ENCODE measurements at regions not wholly inside any gene's neighbourhood (a gene's known extent, or its start where the extent isn't known, plus 50 kb on each side); places are given as distances from the start of the nearest gene placed in this dataset.

DNA sequence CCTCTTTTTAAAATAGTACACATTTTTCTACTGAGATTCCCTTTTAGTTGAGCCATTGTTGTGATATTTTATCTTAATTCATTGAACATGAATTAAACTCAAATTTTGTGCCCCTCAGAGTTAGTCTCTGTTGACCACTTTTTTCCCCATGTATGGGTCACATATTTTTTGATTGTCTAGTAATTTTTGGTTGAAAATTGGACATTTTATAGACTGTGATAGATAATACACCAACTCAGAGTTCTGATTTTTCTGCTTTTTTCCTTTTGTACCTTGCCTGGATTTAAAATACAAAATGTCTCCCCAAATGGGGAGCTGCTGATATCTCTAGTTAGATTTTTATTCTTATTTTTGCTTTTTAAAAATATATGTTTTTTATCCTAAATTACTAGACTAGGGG lies 291.8 kb upstream of the CITED2 start:
- FAIRE-seq = no peak

DNA sequence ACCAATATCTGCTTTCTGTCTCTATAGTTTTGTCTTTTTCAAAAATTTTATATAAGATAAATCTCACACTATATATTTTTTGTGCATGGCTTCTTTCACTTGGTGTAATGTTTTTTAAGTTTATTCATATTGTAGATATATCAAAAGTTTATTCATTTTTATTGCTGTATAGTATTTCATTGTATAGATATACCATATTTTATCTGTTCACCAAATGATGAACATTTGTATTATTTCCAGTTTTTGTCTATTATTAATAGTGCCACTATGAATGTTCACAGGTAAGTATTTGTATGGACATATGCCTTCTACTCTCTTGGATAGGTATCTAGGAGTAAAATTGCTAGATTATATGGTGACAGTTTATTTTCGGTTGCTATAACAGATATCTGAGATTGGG lies 289.5 kb upstream of the CITED2 start:
- DNase-seq (ENCODE audit: insufficient read length, low spot score) (no peak), FAIRE-seq (no peak)

More for the DNA sequence above, 291.8 kb upstream of the CITED2 start:
- no peak for DNase-seq (ENCODE audit: insufficient read length, low spot score)

DNA sequence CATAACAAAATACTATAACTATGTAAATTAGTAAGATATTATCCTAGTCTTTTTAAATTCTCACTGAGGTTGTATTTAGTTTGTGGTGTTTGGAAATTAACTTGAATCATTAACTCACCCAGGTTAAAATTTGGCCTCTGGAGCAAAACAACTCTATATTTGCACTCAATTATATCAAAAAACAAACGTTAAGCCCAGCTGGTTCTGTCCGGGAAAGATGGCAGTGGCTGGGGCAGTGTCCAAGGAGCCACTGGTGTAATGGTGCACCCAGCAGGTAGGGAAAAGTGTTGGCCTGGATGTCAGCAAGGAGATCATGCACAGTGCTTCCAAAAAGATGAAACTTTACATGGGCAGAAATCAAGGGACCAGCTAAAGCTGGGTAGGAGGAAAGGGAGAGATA lies 285.3 kb upstream of the CITED2 start:
- DNase-seq (ENCODE audit: insufficient read length, low spot score) = no peak
- FAIRE-seq = no peak

DNA sequence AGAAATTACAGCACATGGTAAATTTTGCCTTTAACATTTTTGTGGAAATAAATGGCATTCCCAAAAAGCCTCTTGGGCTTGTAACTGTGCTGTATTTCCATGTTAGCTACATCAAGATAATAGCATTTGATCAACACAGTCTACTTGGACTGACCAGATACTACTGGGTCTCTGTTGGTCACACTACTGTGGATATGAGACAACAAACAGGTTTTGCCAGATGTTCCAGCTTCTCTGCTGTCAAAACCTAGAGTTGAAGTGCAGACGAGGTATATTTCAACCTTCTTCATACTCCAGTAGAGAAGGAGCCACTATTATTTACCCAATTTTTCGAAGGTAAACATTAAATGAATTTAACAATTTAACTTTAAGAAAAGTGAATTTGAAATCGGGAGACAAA lies 284.7 kb upstream of the CITED2 start:
- no peak for FAIRE-seq

DNA sequence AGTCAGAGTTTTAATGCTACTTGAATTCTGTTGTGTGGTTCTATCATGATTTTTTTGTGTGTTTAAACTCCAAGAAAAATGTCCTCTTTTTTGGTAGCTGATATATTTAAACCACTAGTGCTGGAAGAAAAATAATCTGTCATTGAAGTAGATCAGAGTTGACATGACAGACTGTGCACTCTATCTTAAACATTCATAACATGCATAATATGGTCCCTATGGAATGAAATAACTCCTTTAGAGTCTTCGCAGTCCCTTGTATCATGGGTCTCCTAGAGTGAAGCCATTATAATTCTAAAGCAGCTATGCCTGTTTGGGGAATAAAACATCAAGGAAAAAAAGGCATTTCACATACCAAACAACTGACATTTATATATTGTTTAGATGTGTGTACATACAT lies 282.7 kb upstream of the CITED2 start:
- no peak for DNase-seq (ENCODE audit: insufficient read length, low spot score)
- FAIRE-seq = no peak

More for the DNA sequence above, 284.7 kb upstream of the CITED2 start:
- DNase-seq (ENCODE audit: insufficient read length, low spot score) = no peak

DNA sequence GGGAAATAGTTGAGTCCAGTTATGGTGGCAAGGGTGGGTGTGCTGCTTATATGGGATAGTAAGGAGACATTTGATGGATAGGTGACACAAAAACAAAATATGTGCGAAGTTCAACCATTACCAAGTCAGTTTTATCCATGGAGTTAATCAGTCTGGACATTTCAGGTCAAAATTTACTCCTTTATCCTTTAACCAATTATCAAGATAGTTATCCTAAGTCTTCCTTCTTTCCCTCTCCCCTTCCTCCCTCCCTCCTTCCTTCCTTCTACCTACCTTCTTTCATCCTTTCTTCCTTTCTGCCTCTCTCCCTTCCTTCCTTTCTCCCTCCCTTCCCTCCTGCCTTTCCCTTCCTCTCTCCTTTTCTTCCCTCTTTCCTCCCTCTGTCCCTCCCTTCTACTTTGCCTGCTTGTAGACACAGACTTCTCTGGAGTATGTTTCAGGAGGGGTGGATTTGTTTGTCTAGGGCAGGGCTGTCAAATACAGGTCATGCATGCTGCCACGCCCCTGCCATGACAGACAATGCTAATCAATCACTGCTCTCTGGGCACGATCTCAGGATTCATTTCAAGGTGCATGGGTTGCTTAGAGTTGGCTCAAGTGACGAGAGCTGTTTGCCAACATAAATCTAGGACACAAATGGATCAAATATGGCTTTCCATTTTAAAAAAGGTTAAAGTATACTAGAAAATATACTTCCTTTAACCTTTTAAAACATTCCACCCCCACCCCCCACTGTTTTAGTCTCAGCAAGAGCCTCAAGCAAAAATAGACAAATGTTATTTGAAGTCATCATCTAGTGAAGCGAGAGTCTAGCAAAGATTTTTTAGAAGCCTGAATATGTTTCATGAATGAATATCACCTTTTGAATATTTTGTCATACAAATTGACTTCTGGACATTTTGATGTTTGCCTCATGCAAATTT lies 281.6 kb upstream of the CITED2 start:
- FAIRE-seq = no peak
- DNase-seq (ENCODE audit: insufficient read length, low spot score) = no peak

DNA sequence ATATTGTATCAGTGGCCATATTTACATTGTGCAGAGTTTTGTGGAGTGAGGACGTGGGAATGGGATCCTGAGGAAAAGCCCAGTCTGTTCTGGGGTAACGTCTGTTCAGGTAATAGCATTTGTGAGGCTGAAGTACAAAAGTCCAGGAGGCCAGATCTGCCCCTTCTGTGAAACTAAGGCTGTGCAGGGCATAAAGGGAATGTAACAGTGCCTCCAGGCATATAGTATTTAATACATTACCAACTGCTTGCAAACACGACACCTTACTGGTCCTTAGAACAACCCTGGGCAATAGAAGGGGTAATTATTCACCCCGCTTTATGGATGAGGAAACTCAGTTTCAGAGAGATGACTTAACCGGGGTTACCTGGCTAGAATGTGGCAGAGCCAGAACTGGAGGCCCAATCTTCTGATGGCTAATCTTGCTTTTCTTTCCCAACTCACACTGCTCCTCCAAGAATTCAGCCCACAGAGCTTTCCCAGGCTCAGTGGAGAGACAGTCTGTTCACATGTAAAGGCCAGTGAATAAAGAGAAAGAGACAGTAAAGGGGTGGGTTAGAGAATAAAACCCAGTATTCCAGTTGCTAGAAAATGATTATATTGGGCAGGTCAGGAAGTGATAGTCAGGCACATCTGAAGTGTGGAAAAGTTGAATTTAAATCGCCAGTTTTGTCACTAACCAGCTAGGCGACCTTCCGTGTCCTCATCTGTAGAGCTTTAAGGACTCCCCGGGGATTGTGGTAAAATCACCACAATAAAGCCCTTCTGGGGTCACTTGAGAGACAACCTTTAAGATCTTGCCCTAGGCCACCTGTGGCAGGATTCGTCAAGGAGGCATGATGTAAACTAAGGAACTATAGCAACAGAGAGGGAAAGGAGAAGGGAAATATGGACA lies 280.7 kb upstream of the CITED2 start:
- FAIRE-seq = no peak

DNA sequence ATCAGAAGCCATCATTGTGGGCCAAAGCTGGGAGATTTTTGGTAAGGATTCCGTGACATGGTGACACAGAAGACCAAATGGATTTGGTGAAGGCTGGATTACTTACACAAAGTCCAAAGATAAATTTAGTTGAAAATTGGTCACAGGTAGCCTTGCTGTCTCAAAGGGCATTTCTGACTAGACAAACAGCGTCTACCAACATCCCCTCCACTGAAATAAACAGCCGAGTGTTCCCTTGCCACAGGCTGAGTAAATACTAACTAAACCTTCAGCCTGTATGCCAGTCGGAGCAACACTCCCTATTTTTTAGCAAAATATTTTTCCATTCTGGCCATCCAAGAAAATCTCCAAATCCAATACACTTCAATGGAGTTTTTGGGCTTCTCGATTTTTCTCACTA lies 279.9 kb upstream of the CITED2 start:
- DNase-seq (ENCODE audit: insufficient read length, low spot score) = no peak
- no peak for FAIRE-seq

More for the DNA sequence above, 280.7 kb upstream of the CITED2 start:
- no peak for DNase-seq (ENCODE audit: insufficient read length, low spot score)

DNA sequence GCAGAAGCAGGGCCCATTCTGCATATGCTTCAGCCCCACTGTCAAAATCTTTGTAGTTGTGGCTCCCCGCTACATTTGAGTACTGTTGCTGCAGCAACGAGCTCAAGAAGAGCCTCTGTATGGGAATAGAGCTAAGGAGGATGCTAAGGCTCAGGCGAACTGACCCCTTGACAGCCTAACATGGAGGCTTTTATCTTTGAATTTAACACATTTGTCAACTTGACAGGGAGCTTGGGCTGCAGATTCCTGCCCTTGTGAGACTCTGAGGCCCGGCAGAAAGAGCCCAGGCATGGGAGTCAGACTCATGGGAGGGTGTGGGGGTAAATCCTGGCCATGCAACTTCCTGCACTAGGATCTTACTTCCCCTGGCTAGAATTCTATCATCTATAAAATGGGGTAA lies 278.7 kb upstream of the CITED2 start:
- no peak for DNase-seq (ENCODE audit: insufficient read length, low spot score)
- FAIRE-seq = no peak

DNA sequence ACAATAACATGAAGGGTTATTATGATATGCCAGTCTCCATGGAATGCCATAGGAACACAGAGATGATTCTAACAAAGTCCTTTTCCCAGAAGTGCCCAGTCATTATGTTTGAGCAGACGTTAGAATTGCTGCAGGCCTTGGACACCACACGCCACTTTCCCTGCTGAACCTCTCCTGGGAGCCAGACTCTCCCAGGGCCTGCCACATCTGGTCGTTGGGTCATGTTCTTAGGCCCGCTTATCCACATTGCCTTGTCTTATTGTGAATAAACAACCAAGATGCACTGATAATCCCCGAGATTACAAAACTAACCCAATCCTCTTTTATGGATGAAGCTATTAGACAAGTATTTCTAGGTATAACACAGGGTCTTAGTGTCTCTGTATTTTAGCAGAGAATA lies 276.5 kb upstream of the CITED2 start:
- FAIRE-seq (no peak), DNase-seq (ENCODE audit: insufficient read length, low spot score) (no peak)

DNA sequence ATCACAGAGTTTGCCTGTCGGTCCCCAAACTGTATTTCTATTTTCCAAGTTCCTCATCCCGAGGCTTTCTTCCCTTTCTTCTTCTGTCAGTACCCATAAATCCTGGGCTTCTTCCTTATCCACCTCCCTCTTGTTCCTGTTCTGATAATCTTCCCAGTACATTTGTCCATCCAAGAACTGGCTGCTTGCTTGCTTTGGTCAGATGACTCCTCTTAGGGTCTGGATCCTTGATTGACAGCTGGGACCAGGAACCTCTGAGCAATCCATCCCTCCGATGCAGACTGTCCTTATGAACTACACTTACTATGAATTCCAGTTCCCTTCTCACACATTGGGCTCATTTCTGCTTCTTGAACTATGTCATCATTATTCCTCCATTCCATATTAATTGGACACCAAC lies 275.3 kb upstream of the CITED2 start:
- FAIRE-seq = no peak
- DNase-seq (ENCODE audit: insufficient read length, low spot score) = no peak

DNA sequence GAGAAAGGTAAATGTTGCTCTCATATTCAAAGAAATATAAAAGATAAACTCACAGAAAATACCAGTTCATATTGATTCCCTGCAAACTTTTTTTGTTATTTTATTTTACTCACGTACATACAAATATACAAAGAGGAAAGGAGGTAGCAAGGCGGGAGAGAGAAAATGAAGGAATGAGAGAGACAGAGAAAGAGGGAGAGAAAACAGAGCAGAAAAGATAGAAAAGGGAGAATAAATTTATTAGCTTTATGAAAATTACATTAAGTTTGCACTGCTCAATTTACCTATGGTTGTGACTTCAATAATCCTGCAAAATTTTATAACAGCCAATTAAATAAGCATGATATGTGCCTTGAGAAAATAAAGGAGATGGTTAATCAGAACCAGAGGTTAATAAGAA lies 274.7 kb upstream of the CITED2 start:
- FAIRE-seq = no peak
- DNase-seq (ENCODE audit: insufficient read length, low spot score) = no peak

DNA sequence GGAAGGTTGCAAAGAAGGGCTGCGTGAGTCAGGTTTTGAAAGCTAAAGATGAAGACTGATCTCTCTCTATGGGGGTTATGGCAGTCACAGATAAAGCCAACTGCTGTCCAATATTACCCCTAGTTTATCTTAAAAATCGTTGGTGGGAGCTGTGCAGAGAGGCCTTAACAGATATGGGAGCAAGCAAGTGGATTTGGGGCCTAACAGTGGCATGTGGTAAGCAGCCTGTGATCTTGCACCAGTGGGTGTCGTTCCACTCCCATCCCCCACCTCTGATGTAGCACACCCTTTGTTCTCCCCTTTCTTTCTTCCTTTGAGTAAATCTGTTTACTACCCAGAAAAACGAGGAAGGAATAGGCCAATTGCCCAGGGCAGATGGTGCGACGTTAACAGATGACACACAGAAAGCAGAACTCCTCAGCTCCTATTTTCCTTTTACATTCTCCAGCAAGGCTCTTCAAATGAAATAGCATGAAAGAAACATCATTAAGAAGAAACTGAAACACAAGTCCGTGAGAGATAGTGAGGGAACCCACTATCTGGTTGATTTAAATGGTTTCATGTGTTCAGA lies 274.1 kb upstream of the CITED2 start:
- FAIRE-seq (no peak), DNase-seq (ENCODE audit: insufficient read length, low spot score) (no peak)

DNA sequence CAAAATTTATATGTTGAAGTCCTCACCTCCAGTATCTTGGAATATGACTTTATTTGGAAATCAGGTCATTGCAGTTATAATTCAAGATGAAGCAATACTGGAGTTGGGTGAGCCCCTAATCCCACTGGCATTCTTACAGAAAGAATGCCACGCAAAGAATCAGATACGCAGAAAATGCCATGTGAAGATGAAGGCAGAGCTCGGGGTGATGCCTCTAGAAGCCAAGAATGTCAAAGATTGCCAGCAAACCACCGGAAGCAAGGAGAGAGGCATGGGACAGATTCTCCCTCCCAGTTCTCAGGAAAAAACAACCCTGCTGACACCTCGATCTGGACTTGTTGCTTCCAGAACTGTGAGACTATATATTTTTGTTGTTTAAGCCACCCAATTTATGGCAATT lies 273.4 kb upstream of the CITED2 start:
- FAIRE-seq = no peak

DNA sequence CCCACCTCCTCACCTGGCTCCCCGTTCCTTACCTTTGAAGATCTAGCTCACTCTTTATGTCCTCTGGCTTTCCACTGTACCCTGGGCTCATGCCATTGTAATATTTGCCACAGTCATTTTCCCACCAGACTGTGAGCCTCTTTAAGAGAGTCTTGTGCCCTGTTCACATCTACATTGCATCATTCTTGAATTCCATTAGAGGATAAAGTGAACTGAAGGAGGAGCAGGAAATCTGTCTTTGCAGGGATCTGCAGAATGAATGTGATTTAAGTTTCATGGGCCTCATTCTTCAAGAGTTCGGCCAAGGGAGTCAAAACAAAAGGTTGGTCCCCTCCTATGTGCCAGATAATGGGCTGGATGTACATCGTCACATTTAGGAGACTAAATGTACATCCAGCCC lies 272.6 kb upstream of the CITED2 start:
- no peak for DNase-seq (ENCODE audit: insufficient read length, low spot score)
- FAIRE-seq = no peak

More for the DNA sequence above, 273.4 kb upstream of the CITED2 start:
- no peak for DNase-seq (ENCODE audit: insufficient read length, low spot score)

DNA sequence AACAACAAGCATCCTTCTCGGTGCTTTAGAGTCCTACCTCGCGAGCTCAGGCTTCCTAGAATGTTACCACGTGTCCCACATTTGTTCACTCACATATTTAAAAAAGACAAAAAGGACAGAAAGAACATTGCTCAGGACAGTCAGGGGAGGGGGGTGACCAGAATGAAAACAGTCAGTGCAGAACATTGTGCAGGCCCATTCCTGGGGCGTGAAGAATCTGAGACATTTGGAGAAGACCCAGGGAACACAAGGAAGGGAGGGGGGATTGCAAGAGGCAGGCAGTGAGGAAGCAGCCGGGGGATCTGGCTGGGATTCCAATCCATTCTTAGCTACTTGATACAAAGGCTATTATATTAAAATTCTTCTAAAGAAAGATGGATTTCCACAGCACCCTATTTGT lies 270.4 kb upstream of the CITED2 start:
- DNase-seq (ENCODE audit: insufficient read length, low spot score) (no peak), FAIRE-seq (no peak)

DNA sequence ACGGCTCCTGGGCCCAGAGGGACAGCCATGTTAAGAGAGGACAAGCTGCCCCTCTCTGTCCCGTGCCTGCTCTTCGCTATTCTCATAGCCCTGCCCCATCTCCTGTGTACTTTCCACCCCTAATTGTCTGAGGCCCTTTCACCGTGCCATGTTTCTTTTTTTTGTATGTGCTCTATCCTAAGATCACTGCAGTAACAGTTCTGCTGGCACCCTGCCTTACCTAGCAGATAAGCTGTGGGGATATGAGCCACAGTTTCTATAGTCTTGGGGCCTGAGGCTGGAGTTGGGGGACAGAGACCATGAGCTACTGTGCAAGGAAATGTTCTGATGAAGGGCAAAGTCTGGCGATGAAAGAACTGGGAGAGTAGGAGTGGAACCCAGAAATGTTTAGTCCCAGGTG lies 269.5 kb upstream of the CITED2 start:
- DNase-seq (ENCODE audit: insufficient read length, low spot score) (no peak), FAIRE-seq (no peak)

DNA sequence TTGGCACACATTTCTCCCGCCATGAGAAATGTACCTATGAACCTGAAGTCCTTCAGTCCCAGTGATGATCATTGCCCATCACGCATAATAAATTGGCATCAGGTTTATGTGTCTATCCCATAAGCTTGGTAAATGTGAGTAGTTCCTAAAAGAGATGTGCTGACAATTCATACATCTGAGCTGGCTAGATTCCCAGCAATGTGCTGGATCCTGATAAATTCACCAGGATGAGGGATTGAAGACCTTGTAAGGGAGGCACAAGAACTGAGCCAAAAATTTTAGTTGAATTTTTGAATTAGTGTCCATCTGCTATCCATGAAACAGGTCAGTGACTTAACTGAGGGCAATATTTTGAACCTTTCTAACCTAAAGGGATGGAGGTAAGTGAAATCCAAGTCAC lies 267.9 kb upstream of the CITED2 start:
- no peak for FAIRE-seq

DNA sequence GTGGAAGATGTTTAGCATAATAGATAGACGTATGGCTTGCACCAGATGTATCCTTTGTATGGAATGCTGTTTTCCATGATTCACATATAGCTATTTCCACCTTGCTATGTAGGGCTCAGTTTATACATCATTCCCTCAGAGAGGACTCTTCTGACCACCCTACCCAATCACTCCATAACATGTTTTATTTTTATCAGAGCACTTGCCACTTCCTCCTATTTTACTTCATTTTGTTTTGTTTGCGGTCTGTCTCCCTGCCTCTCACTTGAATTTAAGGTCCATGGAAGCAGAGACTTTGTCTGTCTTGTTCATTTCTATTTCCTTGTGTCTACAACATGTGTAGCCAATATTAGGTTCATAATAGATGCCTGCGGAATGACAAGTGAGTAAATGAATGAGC lies 266.9 kb upstream of the CITED2 start:
- DNase-seq (ENCODE audit: insufficient read length, low spot score) = no peak
- FAIRE-seq = no peak

More for the DNA sequence above, 267.9 kb upstream of the CITED2 start:
- no peak for DNase-seq (ENCODE audit: insufficient read length, low spot score)

DNA sequence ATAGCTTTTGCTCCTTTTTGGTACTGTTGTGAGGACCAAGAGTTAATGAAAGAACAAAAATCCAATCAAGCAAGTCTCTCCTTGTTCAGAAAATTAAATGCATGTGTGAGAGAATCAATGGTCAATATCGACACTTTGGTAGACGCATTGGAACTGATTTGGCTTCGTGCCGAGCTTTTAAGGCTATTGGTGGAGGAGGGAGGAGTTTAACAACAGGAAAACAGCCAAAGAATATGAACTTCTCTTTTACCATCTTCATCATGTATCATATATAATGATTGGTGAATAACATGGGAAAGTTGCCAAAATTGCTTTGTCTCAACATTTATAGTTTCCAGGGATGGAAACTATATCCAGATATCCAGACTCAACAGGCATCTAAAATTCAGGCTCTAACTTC lies 266.5 kb upstream of the CITED2 start:
- no peak for DNase-seq (ENCODE audit: insufficient read length, low spot score)
- FAIRE-seq = peak; percentile 23

DNA sequence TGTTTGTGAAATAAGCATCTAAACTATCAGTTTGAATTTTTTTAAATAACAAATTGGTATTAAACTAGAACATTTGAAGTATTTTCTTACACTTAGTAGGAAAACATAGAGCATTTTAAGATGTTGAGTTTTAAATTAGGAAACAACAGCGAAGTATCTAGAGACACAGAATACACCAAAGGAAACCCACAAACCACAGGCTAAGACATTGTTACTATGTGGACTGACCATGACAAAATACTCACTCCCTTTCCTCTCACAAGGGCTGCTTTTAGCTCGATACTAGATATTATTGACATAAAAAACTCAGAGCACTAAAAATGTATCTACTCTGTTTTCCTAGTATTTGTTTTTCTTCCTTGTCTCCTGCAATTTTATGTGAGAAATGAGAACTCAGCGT lies 266.0 kb upstream of the CITED2 start:
- no peak for DNase-seq (ENCODE audit: insufficient read length, low spot score)
- no peak for FAIRE-seq
